Stimulated activated naive CD8-positive, alpha-beta T cell treated with anti-CD3 and anti-CD28 coated beads, Interleukin-15, amount 100 ng/mL, for 72 hours (primary cell): ENCODE measurements at regions not wholly inside any gene's neighbourhood (a gene's known extent, or its start where the extent isn't known, plus 50 kb on each side); places are given as distances from the start of the nearest gene placed in this dataset.

Experiments used
- ATAC-seq: fragments of 150-1000 bp; cut with Tn5 transposase; 2 replicates; pipeline ENCODE4 v1.10.0; 2021; ENCODE audit warnings: mild to moderate bottlenecking, moderate library complexity
- DNase-seq, 2 donors: peaks; one replicate each; pipeline ENCODE4 v3.0.0; 2021 to 2022
- H3K27ac Mint-ChIP-seq, 2 donors: one replicate each; pipeline ENCODE4 v1.8.0; 2022; ENCODE audit warnings: mild to moderate bottlenecking in 2 of 2, mixed read lengths in 2 of 2, moderate library complexity in 2 of 2
- H3K27me3 Mint-ChIP-seq: one replicate; pipeline ENCODE4 v1.8.0; 2022; ENCODE audit warnings: mixed read lengths
- H3K4me1 Mint-ChIP-seq: one replicate; pipeline ENCODE4 v1.8.0; 2022; ENCODE audit warnings: mild to moderate bottlenecking, mixed read lengths
- H3K4me3 Mint-ChIP-seq, 2 donors: one replicate each; pipeline ENCODE4 v1.8.0; 2022; ENCODE audit warnings: mild to moderate bottlenecking in 2 of 2, mixed read lengths in 2 of 2, moderate library complexity in 1 of 2
- H3K9me3 Mint-ChIP-seq, 2 donors: one replicate each; pipeline ENCODE4 v1.8.0; 2022; ENCODE audit warnings: mixed read lengths in 2 of 2

DNA sequence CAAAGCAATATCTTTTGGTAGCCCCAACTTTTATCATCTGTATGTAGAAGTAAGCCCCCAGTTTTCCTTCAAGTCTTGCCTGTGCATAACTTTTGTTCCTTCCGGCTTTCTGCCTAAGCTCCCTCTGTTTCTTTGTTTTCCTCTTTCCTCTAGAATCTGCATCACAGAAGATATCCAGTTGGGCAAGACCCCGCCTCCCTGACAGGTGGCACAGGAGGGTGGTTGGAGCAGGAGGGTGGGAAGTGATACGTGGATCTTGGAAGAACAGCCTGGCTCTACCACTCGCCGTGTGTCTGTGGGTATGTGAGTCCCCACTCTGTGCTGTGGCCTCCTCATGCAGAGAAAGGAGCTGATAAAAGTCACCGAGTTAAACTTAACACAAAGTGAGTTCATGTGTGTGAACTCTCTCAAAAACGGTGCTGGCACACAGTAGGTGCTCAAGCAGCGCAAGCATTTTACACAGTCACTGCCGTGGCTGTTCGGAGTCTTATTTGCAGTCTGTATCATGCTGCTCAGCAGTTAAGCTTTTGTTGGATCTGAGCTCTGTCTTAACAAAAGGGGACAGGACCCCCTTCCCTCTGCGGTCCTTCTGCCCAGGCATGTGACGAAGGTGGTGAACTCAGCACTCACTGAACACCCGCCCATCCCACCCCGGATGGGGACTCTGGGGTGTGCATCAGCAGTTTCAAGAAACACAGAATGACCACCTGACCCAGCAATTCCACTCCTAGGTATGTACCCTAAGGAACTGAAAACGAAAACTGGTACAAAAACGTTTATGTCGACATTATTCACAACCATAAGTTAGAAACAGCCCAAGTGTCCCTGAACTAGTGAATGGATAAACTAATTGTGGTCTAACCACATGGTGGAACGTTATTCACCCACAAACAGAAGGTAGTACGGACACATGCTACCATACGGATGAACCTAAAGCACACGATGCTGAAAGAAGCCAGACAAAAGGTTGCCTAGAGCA, 249.1 kb downstream of the CTTN start:
- H3K4me3 Mint-ChIP-seq: no peak overlapping the region

DNA sequence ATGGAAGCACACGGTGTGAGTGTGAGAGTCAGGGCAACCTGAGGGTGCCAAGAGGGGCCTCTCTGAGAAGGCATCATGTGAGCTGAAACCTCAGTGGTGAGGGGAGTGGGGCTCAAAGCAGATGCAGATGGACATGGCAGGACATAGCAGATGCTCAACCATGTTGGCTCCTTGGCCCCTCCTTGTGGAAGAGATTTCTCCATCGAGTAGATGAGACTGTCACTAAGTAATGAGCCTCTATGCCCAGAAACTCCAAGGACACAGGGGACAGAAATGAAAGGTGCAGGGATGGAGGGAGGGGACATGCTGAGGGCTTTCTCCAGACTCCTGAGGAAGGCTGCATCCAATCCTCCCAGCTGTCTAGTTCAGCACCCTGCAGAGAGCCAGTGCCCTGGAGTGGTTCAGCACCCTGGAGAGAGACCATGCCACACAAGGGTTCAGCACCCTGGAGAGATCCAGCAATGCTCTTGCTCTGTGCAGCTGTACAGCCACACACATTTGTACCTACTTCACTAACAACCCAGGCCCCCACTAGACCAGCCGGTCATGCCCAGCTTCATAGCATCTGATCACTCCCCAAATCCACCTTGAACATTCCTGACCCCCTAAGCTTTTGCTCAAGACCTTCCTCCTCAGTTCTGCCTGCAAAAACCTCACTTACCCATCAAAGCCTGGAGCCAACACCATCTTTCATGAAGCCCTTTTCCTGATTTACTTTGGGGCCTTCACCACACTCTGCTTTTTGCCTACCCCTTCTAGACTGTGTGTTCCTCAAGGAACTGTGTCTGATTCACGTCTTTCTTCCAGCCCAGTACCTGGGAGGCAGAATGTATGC, 252.0 kb downstream of the CTTN start:
- H3K27ac Mint-ChIP-seq: no peak overlapping the region

More for the DNA sequence above, 249.1 kb downstream of the CTTN start:
- ATAC-seq: no peak
- H3K27me3 Mint-ChIP-seq: peaks cover 38% of the 10 kb centered on the region
- H3K27ac Mint-ChIP-seq: no peak overlapping the region
- no peak for DNase-seq
- H3K4me1 Mint-ChIP-seq: no peaks in the 10 kb centered on the region
- H3K9me3 Mint-ChIP-seq: peaks cover 0 to 7% of the 10 kb centered on the region in 2 donors

DNA sequence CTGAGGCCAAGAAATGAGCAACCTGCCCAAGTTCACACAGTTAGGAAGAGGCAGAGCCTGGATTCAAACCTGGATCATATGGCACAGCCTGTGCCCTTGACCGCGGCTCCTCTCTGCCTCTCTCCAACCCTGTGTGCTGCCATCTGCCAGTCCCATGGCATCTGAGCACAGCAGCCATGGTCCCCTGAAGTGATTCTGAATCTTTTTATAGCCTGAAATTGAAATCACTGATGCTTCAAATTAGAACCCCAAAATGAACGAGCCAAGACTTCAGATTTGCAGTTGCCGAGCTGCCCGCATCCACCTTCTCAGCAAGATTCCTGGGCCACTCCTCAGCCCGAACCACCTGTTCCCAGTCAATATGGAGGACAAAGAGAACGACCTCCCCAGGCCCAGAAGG, 252.7 kb downstream of the CTTN start:
- Mint-ChIP-seq H3K27ac (no peak overlapping the region), H3K4me1 (no peaks in the 10 kb centered on the region), H3K4me3 (no peak overlapping the region), H3K9me3 (peaks cover 0 to 7% of the 10 kb centered on the region in 2 donors), H3K27me3 (peaks cover 19% of the 10 kb centered on the region)
- DNase-seq (no peak), ATAC-seq (no peak)

More for the DNA sequence above, 252.0 kb downstream of the CTTN start:
- ATAC-seq: peak; percentile 66
- H3K9me3 Mint-ChIP-seq: peaks cover 0 to 7% of the 10 kb centered on the region in 2 donors
- H3K4me3 Mint-ChIP-seq: no peak overlapping the region
- H3K27me3 Mint-ChIP-seq: peaks cover 19% of the 10 kb centered on the region
- DNase-seq: peak; percentile 33 to 35
- no peaks in the 10 kb centered on the region for H3K4me1 Mint-ChIP-seq

DNA sequence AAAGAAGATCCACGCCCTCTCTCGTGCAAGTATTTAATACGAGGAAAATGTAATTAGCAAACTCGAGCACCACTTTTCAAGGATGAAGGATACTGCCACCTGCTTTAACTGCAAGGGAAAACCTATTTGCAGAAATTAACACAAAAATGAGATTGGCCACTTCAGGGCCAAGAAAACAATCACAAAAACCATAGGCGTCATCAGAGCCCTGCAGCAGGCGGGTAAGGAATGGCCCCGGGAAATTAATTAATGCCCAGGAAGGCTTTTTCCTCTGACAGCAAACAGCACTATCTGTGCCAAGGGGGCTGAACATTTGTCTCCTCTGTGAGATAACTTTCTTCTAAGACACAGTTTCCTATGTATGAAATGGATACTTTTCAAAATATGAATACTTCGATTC, 255.7 kb downstream of the CTTN start:
- H3K27me3 Mint-ChIP-seq: peaks cover 27% of the 10 kb centered on the region
- DNase-seq (no peak), ATAC-seq (no peak)
- H3K4me3 Mint-ChIP-seq: no peak overlapping the region
- H3K27ac Mint-ChIP-seq: no peak overlapping the region
- peaks cover 0 to 7% of the 10 kb centered on the region in 2 donors for H3K9me3 Mint-ChIP-seq
- no peaks in the 10 kb centered on the region for H3K4me1 Mint-ChIP-seq

DNA sequence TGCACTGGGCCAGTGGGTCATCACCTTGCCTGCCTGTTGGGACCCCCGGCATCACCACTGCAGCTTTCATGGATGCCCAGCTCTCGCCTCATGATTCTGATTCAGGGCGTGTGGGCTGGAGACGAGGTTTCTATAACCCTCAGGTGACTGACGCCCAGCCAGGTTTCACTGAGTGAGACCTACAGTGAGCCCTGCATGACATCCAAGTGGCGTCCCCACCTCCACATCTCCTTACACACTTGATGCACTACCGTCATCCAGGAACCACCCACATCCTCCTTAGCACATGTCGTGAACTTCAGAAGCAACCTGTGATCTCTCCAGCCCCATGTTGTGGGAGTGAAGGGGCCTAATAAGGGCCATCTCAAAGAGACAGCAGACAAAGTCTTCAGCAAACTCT, 257.5 kb downstream of the CTTN start:
- Mint-ChIP-seq H3K4me3 (no peak overlapping the region), H3K4me1 (no peaks in the 10 kb centered on the region), H3K27me3 (peaks cover 45% of the 10 kb centered on the region), H3K9me3 (no peaks in the 10 kb centered on the region), H3K27ac (no peak overlapping the region)
- DNase-seq: no peak
- ATAC-seq: no peak

DNA sequence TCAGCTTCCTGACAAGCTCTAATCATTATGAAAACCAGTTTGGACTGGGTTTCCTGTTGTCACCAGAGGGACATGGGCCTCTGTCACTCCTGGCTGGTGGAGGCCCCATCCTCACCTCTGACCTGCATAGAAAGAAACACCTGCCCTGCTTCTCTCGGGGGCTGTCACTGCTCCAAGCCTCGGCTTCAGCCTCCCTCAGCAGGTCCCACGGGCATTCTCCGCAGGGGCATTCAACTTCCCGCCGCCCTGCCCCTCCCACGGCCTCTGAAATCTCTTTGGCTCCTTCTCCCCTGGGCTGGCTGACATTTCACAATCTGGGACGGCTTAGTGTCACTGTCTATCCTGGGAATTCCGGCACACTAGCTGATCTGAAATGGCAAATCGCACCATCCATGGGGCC, 257.9 kb downstream of the CTTN start:
- H3K27ac Mint-ChIP-seq: no peak overlapping the region
- DNase-seq (no peak), ATAC-seq (no peak)
- H3K9me3 Mint-ChIP-seq: no peaks in the 10 kb centered on the region
- peaks cover 49% of the 10 kb centered on the region for H3K27me3 Mint-ChIP-seq
- H3K4me3 Mint-ChIP-seq: no peak overlapping the region
- no peaks in the 10 kb centered on the region for H3K4me1 Mint-ChIP-seq

DNA sequence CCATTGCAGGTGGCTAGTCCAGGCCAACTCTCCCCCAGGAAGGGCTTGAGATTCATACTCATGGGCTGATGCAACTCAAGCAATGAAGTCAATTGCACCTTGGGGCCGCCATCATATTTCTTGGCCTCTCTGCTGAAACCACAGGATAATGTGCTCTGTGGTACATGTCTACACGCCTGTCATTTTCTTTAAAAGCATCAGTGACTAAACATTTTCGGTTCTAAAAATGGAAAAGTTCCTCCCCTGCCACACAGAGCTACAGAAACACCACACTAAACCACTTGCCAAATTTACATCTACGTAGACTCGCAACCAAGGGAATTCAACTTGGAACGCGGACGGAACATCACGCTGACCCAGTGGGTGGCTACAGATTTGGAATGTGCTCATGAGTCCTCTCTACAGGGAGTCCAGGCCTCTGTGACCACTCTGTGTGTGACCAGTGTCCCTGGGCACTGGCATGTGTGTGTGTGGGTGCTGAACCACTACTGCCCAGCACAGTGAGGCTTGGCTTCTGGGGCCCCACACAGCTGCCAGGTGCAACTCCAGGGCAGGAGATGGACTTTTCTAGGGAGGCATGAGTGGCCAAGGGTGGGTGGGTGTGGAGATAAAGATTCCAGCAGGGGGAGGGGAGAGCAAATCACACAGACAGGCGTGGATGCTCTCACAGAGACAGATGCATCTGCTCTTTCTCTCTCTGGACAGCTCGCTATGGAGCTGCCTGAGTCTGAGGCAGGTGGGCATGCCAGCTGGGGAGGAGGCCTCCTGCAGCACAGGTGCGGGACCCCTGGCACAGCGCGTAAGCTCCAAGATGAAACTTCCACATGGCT, 261.9 kb downstream of the CTTN start:
- Mint-ChIP-seq H3K4me1 (peaks cover 5% of the 10 kb centered on the region), H3K27me3 (peaks cover 90% of the 10 kb centered on the region), H3K9me3 (no peaks in the 10 kb centered on the region), H3K4me3 (no peak overlapping the region), H3K27ac (no peak overlapping the region)
- ATAC-seq: no peak
- DNase-seq: no peak

DNA sequence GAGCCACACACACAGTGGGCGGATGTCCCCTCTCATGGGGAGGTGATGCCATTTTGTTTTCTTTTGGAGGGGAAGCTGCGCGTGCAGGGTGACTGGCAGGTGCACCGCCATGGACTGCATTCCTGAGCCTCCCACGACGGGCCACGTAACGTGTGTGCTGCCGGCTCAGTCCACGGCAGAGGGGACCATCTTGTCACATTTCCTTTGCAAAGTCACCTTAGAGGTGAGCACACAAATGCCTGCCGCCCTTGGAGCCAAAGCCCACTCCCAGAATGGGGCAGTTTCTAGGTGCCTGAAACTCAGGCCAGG, 262.5 kb downstream of the CTTN start:
- DNase-seq: no peak
- Mint-ChIP-seq H3K27me3 (peaks cover 91% of the 10 kb centered on the region), H3K4me3 (no peak overlapping the region), H3K27ac (no peak overlapping the region), H3K9me3 (no peaks in the 10 kb centered on the region), H3K4me1 (peaks cover 5% of the 10 kb centered on the region)
- ATAC-seq: no peak

DNA sequence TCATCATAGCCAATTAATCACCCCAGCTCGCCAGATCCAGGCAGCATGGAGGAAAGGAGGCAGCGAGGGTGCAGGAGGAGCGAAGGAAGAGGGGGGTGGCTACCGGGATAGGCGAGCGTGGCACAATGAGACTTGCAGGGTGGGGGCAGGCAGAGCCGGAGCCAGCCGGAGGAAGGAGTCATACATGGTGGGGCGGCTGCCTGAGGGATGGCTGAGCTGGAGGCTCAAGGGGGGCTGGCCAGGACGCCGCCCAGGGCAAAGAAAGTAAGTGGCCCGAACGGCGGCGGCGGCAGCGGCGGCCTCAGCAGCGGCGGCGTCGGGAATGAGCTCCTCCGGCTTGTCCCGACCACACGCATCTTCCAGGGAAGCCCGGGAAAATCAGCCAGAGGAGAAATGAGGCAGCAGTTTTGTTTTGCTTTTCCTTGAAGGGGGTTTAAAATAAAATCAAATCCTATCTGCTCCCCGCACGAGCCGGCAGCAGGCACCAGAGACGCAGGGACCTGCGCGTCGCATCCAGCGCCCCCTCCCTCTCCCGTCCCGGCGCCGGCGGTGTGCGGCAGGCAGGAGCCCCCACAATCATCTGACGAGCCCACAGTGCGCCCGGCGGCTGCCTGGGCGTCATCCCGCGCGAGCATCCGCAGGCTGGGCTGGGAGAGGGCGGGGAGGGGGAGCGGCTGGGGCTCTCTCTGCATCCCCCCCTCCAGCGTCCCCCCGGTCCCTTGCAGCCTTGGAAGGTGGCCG, 263.6 kb downstream of the CTTN start:
- Mint-ChIP-seq H3K27me3 (peaks cover 87% of the 10 kb centered on the region), H3K4me1 (peaks cover 5% of the 10 kb centered on the region), H3K27ac (no peak overlapping the region), H3K4me3 (no peak overlapping the region), H3K9me3 (no peaks in the 10 kb centered on the region)
- DNase-seq (no peak), ATAC-seq (no peak)

DNA sequence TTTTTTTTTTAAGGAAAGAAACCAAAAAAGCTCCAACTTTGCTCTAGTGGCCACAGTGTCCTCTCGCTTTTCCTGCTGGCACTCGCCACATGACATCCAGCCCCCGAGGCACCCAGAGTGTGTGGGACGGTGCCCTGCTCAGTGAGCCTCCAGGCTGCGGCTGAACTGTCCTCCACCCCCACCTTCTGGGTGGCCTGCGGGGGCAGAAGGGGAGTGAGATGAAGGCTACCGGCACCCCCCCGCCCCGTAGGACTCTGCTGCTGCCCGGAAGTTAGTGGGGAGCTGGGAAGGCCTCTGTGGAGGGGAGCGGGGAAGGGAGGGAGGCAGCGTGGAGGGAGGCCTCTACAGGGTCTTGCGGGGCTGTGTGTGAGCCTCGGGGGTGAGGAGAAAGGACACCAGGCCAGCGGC, 264.4 kb downstream of the CTTN start:
- Mint-ChIP-seq H3K4me1 (peaks cover 5% of the 10 kb centered on the region), H3K4me3 (no peak overlapping the region), H3K9me3 (no peaks in the 10 kb centered on the region), H3K27ac (no peak overlapping the region), H3K27me3 (peaks cover 87% of the 10 kb centered on the region)
- ATAC-seq (no peak), DNase-seq (no peak)

DNA sequence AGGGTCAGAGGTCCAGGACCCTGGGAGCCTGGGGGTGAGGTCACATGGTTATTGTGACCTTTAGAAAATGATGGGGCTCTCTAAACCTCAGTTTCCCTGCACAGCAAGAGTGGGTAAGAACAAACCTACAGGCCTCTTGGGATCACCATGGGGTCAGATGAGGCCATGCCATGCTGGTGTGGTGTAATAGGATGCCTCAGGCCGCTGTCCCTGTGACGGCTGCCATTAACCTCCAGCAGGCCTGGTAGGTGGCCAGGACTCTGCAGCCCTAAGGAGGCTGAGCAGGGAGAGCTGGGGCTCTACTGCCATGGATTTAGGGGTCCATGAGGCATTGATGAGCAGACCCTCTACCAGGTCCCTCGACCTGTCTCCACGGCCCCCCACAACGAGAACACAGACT, 265.5 kb downstream of the CTTN start:
- H3K4me3 Mint-ChIP-seq: no peak overlapping the region
- H3K9me3 Mint-ChIP-seq: no peaks in the 10 kb centered on the region
- peaks cover 5% of the 10 kb centered on the region for H3K4me1 Mint-ChIP-seq
- no peak for ATAC-seq
- no peak overlapping the region for H3K27ac Mint-ChIP-seq
- peaks cover 76% of the 10 kb centered on the region for H3K27me3 Mint-ChIP-seq
- DNase-seq: no peak

DNA sequence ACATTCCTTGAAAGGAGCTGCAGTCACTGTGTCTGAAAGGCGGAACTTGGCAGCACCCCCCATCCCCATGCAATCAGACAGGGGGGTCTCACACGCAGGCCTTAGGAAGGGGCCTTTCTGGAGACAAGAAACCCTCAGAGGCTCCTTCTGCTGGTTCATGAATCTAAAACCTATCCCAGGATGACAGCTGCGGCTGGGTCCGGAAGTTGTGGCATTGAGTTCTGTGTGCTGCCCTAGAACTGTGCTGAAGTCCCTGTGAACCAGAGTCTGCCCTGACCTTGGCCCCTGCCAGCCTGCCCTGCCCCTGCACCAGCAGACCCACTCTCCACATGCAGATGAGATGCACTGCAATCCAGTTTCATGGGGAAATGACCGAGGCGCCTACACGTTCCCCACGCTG, 268.0 kb downstream of the CTTN start:
- Mint-ChIP-seq H3K4me1 (peaks cover 5% of the 10 kb centered on the region), H3K4me3 (no peak overlapping the region), H3K9me3 (no peaks in the 10 kb centered on the region), H3K27me3 (peaks cover 60% of the 10 kb centered on the region), H3K27ac (no peak overlapping the region)
- DNase-seq: no peak
- no peak for ATAC-seq

DNA sequence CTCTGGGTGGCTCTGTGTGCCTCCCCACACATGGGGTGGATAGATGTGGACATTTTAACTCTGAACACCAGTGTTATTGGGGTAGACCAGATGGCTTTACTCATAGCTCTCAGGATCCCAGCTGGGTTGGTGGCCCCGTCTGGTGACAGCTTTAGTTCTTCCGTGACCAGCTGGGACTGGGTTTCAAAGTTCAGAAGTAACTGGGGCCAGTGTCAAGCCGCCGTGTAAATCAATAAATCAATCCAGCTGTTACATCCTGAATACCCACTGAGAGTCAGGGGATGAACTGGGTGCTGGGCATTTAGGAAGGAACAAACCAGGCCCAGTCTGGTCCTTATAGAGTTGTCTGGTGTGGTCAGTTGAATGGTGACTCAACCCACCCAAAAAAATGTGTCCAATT, 269.4 kb downstream of the CTTN start:
- Mint-ChIP-seq H3K27ac (no peak overlapping the region), H3K27me3 (peaks cover 59% of the 10 kb centered on the region), H3K4me1 (no peaks in the 10 kb centered on the region), H3K9me3 (no peaks in the 10 kb centered on the region), H3K4me3 (no peak overlapping the region)
- ATAC-seq (no peak), DNase-seq (no peak)

DNA sequence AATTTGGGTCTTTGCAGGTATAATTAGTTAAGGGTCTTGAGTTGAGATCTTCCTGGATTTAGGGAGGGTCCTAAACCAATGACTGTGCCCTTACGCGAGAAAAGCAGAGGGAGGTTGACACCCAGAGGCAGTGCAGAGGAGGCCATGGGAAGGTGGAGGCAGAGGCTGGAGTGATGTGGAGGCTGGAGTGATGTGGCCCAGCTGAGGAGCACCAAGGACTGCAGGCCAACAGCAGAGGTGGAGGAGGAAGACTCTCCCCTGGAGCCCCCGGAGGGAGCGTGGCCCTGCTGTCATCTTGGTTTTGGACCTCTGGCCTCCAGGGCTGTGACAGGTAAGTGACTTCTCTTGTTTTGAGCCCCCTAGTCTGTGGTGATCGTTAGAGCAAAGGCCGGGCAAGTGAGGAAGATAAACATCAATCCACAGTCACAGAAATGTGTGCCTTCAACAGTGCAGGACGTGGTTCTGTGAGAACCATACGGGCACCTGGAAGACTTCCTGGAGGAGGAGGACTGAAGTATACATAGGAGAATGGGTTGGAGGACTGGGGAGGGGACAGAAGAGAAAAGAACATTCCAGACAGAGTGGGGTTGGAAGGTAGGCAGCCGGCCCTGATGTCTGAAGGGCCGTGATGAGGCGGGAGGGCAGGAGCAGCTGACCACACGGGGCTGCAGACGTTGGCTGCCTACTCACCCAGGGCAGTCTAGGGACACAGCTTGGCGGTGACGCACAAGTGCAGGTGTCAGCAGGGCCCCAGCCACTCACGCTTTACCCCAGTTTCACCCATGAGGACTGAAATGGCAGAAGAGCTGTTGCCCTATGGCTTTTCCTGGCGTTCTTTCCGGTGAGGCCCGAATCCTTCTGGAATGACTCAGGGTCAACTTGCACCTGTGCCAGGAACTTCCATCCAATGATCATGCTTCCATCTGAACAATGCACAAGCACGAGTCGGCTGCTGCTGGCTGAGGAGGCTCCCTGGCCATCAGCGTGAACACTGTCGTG, 270.2 kb downstream of the CTTN start:
- H3K4me3 Mint-ChIP-seq: no peak overlapping the region
- DNase-seq (no peak), ATAC-seq (no peak)
- H3K4me1 Mint-ChIP-seq: no peaks in the 10 kb centered on the region
- no peak overlapping the region for H3K27ac Mint-ChIP-seq
- peaks cover 53% of the 10 kb centered on the region for H3K27me3 Mint-ChIP-seq
- H3K9me3 Mint-ChIP-seq: no peaks in the 10 kb centered on the region
